ENCODE measurements at regions not wholly inside any gene's neighbourhood (a gene's known extent, or its start where the extent isn't known, plus 50 kb on each side); places are given as distances from the start of the nearest gene placed in this dataset.

DNA sequence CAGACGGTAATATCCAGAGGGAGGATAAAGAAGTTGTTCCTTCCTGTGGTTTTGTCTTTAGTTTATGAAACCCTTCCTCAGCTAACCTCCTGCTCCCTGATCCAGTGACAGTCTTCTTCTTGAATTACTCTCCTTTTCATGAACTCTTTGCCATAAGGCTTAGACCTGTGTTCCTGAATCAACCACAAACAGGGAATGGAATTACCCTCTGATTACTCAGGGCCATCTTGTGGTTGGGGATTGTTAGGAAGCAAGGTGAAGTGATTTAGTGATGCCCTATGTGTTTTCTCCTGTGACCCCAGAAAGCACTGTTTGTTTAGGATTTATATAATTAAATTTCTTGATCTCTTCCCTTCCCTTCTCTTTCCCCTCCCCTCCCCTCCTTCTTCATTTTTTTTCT, 409.1 kb downstream of the TAF11L14 start:
- DNase-seq (ENCODE audit: low spot score), result no peak

- no peak for DNase-seq (ENCODE audit: low spot score)
Observed at GRCh38 chr5:18048449-18048848, 414.2 kb downstream of the TAF11L14 start.

DNA sequence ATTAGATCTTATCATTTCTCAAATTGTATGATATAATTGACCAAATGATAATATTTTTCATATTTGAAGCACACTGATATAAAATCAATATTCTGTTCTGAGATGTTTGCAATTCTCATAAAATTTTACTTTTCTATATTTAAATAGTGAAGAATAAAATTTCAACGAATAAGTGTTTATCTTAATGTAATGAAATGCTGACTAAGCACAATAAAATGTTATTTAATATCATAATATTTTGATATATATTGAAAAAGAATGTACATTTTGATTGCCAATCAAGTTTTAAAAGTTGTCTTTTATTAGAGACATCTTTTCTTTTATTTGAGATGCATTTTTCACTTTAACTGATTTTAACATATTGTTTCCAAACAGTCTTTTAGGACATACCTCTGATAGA, 416.1 kb downstream of the TAF11L14 start:
- DNase-seq (ENCODE audit: low spot score), result no peak

- no peak for DNase-seq (ENCODE audit: low spot score)
Observed at GRCh38 chr5:18050776-18051175, 416.5 kb downstream of the TAF11L14 start.

DNA sequence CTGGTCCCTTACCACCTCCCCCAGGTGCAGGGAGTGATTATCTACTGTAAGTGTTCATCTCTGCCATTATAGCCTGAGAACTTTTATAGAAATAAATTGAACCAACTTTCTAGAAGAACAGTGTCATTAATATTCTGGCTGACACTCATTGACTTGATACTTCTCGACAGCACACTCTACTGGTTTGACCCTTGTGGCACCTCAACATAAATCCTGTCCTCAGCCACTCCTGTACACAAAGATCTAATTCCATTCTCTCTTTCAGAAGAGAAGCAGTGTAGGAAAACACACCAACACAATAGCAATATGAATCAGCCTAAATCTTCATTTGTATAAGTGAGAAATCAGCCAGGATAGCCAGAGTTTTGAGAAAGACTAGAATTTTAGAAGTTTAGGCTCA, 417.7 kb downstream of the TAF11L14 start:
- DNase-seq (ENCODE audit: low spot score), result no peak

DNA sequence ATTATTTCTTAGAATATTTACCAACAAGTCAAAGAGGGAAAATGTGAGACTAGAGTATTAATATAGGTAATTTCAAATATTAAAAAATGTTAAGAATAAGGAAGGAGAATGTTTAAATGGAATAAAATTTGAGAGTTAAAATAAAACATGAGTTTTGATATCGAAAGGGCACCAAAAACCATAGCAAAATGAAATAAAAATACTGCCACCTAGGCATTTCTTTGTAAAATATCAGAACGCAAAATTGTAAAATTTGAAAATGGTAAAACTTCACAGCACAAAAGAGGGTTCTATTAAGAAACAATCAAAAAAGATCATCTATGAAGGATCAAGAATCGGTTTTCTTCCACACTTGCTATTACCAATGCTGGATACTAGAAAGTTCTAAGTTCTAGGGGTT, 418.3 kb downstream of the TAF11L14 start:
- no peak for DNase-seq (ENCODE audit: low spot score)

DNA sequence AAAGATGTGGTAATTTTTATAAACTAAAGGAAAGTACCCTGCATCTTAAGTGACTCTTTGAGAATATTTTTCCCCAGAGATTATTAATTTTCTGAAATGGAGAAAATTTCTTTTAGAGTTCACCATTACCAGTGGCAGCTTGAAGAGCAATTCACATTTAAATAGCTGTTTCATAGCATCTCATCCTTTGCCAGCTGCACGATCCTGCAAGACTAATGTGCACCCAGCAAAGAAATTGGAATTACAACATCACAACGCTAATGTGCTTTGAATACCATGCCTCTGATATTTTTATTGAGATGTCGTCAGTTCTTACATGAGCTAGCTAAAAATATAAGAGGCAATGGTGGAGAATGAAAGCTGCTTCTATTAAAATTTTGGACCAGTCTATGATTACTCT, 423.5 kb downstream of the TAF11L14 start:
- DNase-seq (ENCODE audit: low spot score), result no peak

- DNase-seq (ENCODE audit: low spot score), result no peak
Observed at GRCh38 chr5:18067615-18068014, 433.4 kb downstream of the TAF11L14 start.

GRCh38 chr5:18068826-18069225, 434.6 kb downstream of the TAF11L14 start:
- DNase-seq (ENCODE audit: low spot score), result no peak

GRCh38 chr5:18069790-18070189, 435.5 kb downstream of the TAF11L14 start:
- no peak for DNase-seq (ENCODE audit: low spot score)

DNA sequence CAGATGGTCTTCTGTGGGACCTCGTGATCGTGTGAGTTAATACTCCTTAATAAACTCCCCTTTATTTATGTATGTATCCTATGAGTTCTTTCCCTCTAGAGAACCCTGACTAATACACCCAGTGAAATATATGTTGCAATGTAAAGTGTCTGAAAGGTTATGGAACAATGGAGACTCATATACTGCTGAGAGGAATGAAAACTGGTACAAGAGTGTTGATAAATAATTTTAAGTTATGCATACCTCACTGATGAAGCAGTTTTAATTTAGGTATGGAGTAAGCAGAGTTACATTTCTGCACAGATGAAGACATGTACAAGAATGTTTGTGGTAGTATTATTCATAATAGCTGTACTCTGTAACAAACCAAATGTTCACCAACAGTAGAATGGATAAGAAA, 438.3 kb downstream of the TAF11L14 start:
- DNase-seq (ENCODE audit: low spot score), result no peak

DNA sequence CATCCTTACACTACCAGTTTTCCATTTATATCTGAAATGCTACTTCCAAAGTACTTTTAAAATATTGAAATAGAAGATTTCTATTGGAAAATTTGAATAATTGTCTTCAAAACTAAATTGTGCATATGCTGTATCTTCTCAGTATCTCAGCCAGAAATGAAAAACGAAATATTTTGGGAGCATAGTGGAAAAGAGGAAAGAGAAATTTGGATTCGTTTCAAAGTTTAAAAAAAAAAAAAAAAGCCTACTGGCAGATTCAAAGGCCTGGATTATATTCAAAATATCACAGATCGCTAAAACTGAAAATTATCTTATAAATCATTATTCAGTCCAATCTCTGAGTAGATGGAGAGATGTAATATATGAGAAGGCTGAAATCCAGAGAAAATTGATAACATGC, 440.7 kb downstream of the TAF11L14 start:
- DNase-seq (ENCODE audit: low spot score), result no peak

DNA sequence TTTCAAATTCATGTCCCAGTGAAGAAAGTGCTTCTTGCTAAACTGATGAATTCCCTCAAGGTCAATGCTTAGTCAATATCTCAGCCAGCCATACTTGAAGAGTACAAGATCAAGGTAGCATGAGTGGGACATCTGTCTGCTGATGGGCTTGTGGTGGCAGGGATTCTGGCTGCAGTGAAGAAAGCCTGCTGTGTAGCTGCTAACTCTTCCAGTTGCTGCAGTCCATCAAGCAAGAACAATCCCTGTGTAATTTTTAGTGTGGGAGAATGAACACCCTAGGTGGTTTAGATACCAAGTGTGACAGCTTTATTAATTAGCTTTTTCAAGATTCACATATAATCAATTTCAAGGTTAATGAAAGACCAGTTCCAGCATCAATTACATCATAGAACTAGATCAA, 443.9 kb downstream of the TAF11L14 start:
- DNase-seq (ENCODE audit: low spot score), result no peak

DNA sequence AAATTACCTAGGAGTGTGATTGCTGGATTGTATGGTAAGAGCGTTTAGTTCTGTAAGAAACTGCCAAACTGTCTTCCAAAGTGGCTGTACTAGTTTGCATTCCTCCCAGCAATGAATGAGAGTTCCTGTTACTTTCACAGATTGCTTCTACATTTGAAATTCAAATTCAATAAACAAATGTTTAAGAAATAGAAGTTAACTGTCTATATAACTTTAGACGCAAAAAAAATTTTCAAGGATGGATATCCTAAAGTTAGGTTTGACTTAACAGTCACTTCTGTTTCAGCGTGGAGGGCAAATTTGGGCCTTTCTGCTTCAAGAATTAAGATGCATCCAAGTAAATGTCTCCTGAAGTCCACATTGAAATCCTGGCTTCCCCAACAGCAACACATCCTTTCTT, 445.6 kb downstream of the TAF11L14 start:
- no peak for DNase-seq (ENCODE audit: low spot score)

DNA sequence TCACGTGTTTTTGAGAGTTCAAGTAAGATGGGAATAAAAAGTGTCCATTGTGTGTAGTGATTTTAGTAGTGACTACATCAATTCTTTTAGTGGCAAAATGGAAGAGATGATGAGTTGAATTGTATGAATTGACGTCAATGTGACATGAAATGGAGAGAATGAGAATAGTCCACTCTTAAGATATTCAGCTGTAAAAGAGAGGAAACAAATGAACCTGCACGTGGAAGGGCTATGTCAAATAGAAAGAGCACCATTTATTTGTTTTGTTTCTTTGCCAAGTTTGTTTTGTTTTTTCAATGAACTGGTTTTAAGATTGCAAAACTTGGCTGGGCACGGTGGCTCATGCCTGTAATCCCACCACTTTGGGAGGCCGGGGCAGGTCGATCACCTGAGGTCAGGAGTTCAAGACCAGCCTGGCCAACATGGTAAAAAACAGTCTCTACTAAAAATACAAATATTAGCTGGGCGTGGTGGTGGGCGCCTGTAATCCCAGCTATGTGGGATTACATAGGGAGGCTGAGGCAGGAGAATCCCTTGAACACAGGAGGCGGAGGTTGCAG, 453.8 kb downstream of the TAF11L14 start:
- DNase-seq (ENCODE audit: low spot score), result no peak

DNA sequence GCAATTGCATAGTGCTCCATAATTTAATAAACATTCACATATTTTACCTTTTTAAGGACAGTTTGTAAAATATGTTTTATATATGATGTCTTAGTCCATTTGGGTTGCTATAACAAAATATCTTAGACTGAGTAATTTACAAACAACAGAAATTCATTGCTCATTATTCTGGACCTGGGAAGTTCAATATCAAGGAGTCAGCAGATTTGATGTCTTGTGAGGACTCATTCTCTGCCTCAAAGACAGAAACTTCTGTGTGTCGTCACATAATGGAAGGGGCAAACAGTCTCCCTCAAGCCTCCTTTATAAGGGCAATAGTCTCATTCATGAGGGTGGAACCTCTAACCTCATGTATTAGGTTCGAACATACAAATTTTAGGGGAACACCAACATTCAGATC, 455.9 kb downstream of the TAF11L14 start:
- no peak for DNase-seq (ENCODE audit: low spot score)

DNA sequence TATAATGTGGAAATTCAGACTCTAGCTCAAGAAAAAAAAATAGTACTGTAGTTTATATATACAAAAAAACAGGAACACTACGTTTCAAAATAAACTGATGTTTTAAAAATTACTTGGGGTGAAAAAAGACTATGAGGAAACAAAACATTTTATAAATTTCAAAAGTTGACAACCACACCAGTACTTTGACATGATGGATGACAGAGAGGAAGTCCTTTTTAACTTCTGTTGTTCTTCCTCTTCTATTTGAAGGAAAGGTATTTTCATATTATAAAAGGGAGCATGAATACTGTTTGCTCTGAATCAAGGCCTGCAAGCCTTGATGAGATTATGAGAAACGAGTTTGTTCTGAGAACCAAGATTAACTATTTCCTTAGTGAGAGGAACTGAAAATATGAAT, 456.9 kb downstream of the TAF11L14 start:
- DNase-seq (ENCODE audit: low spot score), result no peak

DNA sequence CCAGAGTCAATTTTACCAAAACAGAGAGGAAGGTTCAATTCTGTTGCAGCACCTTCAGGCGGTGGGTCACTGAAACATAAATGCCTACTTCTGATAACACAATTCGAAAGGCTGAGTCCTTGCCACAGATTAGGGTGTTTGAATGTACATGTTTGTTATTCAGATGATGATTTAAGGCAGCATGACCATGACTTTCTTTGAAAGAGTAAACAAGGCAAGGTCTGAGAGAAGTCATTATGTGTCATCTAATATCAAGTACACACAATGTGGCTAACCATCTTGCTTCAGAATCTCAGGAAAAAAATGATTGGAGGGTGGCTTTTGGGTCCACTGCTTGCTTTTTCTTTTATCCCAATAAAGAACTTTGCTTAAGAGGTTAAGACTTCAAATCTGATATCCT, 457.5 kb downstream of the TAF11L14 start:
- DNase-seq (ENCODE audit: low spot score), result no peak

DNA sequence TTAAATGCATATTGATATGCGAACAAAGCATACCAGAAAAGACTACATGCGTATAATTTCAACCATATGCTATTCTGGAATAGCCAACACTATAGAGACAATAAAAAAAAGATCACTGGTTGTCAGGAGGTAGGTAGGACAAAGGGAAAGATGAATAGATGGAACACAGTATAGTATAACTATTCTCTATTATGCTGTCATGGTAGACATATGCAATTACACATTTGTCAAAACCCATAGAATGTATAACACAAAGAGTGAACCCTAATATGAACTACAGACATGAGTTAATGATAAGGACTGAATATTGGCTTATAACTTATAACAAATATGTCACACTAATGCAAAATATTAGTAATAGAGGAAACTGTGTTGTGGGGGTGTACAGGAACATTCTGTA, 460.8 kb downstream of the TAF11L14 start:
- no peak for DNase-seq (ENCODE audit: low spot score)

DNA sequence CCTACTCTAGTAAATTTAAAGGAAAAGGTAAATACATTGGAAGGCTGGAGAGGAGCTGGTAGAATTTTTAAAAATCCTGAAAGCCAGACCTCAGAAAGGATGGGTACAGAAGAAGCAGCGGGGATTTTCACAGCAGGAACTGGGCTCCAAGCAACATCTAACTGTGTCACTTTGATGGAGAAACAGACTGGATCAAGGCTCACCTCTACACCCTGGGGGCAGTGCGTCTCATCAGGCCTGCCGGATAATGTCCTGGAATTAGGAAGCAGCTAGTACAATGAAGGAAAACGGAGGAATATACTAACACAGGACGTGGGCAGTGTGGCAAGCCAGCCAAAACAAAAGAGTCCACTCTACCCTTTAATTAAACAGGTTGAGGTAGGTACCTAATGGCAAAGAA, 463.6 kb downstream of the TAF11L14 start:
- no peak for DNase-seq (ENCODE audit: low spot score)

DNA sequence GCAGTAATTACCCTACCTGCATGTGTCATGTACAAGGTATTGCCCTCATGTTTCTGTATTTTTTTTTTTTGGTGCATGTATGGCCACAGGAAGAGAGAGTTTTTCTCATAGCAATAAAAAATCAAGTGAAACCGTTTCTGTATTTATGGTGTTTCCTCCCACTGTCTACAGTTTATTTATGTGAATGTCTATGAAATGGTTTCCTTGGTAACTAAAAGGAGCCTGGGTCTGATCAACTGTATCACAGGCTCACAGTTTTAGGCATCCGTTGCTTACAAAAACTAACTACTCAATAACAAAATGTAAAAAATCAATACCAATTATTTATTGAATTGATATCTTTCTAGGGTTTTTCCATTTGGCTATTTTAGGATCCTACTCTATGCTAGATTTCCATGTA, 464.4 kb downstream of the TAF11L14 start:
- no peak for DNase-seq (ENCODE audit: low spot score)

- no peak for DNase-seq (ENCODE audit: low spot score)
Observed at GRCh38 chr5:18099261-18099660, 465.0 kb downstream of the TAF11L14 start.

- no peak for DNase-seq (ENCODE audit: low spot score)
Observed at GRCh38 chr5:18101532-18101931, 467.3 kb downstream of the TAF11L14 start.

DNA sequence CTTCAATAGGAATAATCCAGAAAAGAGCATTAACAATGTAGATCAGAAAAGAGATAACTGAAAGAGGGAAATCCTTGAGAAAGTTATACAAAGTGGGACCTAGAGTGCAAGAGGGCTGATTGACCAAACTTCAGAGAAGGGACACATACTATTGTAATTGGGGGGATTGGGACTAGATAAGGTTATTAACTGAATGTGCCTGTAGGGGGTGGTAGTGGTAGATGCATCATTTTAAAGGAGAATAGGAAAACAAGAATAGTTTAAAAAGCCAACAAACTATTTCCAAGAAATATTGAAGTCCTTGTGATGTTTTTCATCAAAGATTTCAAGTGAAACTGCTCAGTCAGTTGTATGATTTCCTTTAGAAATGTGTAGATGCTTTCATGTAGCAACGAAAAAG, 468.5 kb downstream of the TAF11L14 start:
- DNase-seq (ENCODE audit: low spot score), result no peak

DNA sequence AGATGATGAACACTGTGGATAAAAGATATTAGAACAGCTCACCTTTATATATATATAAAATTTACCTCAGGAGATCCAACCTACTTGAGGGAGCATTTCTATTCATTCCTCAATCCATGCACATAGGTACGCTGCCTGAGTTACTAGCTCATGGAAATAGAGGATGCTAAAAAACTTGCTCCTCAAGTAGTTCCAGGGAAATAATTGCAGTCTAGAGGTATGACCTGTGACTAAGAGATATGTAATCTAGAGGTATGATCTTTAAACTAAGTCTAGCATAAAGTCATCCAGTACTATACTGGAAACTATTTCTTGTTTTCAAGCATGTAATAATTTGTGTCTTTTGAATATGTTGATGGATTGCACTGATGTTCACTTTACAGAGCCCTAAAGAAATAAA, 471.2 kb downstream of the TAF11L14 start:
- DNase-seq (ENCODE audit: low spot score), result no peak

Data from HuH-7 (cell line).